ENCODE measurements at regions not wholly inside any gene's neighbourhood (a gene's known extent, or its start where the extent isn't known, plus 50 kb on each side); places are given as distances from the start of the nearest gene placed in this dataset.

DNA sequence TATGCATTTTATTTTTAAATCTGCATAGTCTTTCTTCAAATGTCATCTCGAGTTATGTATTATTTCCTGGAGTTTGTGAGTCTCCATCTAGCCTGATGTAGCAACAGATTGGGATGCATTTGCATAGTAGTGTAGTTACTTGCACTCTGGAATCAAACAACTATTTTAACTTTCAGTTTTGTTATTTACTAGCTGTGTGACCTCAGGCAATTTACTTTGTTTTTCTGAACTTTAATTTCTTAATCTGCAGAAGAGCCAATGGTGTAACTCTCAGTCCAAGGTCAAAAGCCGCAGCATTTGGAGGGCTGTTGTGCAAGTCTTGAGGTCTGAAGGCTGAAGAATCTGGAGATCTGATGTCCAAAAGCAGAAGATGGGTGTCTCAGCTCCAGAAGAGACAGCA lies 175.8 kb upstream of the SORCS1 start:
- TF ChIP-seq EGR1 (IDR thresholded peaks at IDR 0.05; ENCODE audit: low read depth in 2 of 2) (no peak), TAF1 (conservative IDR thresholded peaks at IDR 0.05) (no peak), JUND (IDR thresholded peaks at IDR 0.05) (peak in 1 of 2 donors; percentile 41), HNF4G (IDR thresholded peaks at IDR 0.05) (peak; percentile 24), SP1 (IDR thresholded peaks at IDR 0.05) (peak; percentile 54), RXRA (IDR thresholded peaks at IDR 0.05) (peak in 1 of 2 donors; percentile 33), RAD21 (IDR thresholded peaks at IDR 0.05) (no peak), YY1 (IDR thresholded peaks at IDR 0.05) (peak; percentile 22), HNF4A (conservative IDR thresholded peaks at IDR 0.05) (peak; percentile 74 to 78)
- Histone ChIP-seq H3K27me3 (ENCODE audit: control insufficient read depth in 4 of 4, insufficient read depth in 4 of 4, low read length in 3 of 4) (no peaks in the 10 kb centered on the region), H3K4me3 (ENCODE audit: low read depth in 1 of 3, low read length in 3 of 3) (no peak overlapping the region), H3K9me3 (ENCODE audit: control insufficient read depth in 4 of 4, low read length in 3 of 4) (no peaks in the 10 kb centered on the region), H3K9ac (ENCODE audit: low read depth in 1 of 2, low read length in 2 of 2) (no peak overlapping the region), H3K27ac (ENCODE audit: low read depth in 1 of 2, low read length in 2 of 2) (no peak overlapping the region), H3K4me1 (ENCODE audit: control insufficient read depth in 4 of 4, insufficient read depth in 4 of 4, low read length in 3 of 4) (peaks cover 0 to 3% (median under 1%) of the 10 kb centered on the region in 4 donors), H3K36me3 (ENCODE audit: control insufficient read depth in 4 of 4, insufficient read depth in 3 of 4, low read depth in 1 of 4, low read length in 3 of 4) (no peaks in the 10 kb centered on the region)
- DNase-seq (ENCODE audit: low spot score) = no peak
- WGBS = 25% methylated on average over 2 of the region's 2 CpGs

GRCh38 chr10:107336061-107336460 lies 171.6 kb upstream of the SORCS1 start:
- no peaks in the 10 kb centered on the region for H3K27me3 ChIP-seq (ENCODE audit: control insufficient read depth in 4 of 4, insufficient read depth in 4 of 4, low read length in 3 of 4)
- H3K9me3 ChIP-seq (ENCODE audit: control insufficient read depth in 4 of 4, low read length in 3 of 4) = no peaks in the 10 kb centered on the region
- no peaks in the 10 kb centered on the region for H3K36me3 ChIP-seq (ENCODE audit: control insufficient read depth in 4 of 4, insufficient read depth in 3 of 4, low read depth in 1 of 4, low read length in 3 of 4)
- TF ChIP-seq RXRA (IDR thresholded peaks at IDR 0.05) = no peak
- TF ChIP-seq, protein P1, sequence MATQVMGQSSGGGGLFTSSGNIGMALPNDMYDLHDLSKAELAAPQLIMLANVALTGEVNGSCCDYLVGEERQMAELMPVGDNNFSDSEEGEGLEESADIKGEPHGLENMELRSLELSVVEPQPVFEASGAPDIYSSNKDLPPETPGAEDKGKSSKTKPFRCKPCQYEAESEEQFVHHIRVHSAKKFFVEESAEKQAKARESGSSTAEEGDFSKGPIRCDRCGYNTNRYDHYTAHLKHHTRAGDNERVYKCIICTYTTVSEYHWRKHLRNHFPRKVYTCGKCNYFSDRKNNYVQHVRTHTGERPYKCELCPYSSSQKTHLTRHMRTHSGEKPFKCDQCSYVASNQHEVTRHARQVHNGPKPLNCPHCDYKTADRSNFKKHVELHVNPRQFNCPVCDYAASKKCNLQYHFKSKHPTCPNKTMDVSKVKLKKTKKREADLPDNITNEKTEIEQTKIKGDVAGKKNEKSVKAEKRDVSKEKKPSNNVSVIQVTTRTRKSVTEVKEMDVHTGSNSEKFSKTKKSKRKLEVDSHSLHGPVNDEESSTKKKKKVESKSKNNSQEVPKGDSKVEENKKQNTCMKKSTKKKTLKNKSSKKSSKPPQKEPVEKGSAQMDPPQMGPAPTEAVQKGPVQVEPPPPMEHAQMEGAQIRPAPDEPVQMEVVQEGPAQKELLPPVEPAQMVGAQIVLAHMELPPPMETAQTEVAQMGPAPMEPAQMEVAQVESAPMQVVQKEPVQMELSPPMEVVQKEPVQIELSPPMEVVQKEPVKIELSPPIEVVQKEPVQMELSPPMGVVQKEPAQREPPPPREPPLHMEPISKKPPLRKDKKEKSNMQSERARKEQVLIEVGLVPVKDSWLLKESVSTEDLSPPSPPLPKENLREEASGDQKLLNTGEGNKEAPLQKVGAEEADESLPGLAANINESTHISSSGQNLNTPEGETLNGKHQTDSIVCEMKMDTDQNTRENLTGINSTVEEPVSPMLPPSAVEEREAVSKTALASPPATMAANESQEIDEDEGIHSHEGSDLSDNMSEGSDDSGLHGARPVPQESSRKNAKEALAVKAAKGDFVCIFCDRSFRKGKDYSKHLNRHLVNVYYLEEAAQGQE (IDR thresholded peaks at IDR 0.05) = no peak
- no peak overlapping the region for H3K9ac ChIP-seq (ENCODE audit: low read depth in 1 of 2, low read length in 2 of 2)
- H3K27ac ChIP-seq (ENCODE audit: low read depth in 1 of 2, low read length in 2 of 2) = no peak overlapping the region
- no peak for DNase-seq (ENCODE audit: low spot score)
- no peak overlapping the region for H3K4me3 ChIP-seq (ENCODE audit: low read depth in 1 of 3, low read length in 3 of 3)
- 79% methylated on average over 5 of the region's 5 CpGs for WGBS
- H3K4me1 ChIP-seq (ENCODE audit: control insufficient read depth in 4 of 4, insufficient read depth in 4 of 4, low read length in 3 of 4) = peaks cover 0 to 3% (median under 1%) of the 10 kb centered on the region in 4 donors

GRCh38 chr10:107317592-107317991 lies 153.1 kb upstream of the SORCS1 start:
- H3K4me1 ChIP-seq (ENCODE audit: control insufficient read depth in 4 of 4, insufficient read depth in 4 of 4, low read length in 3 of 4) = no peaks in the 10 kb centered on the region
- no peaks in the 10 kb centered on the region for H3K36me3 ChIP-seq (ENCODE audit: control insufficient read depth in 4 of 4, insufficient read depth in 3 of 4, low read depth in 1 of 4, low read length in 3 of 4)
- no peak overlapping the region for H3K27ac ChIP-seq (ENCODE audit: low read depth in 1 of 2, low read length in 2 of 2)
- H3K9me3 ChIP-seq (ENCODE audit: control insufficient read depth in 4 of 4, low read length in 3 of 4) = no peaks in the 10 kb centered on the region
- no peak for DNase-seq (ENCODE audit: low spot score)
- H3K9ac ChIP-seq (ENCODE audit: low read depth in 1 of 2, low read length in 2 of 2) = no peak overlapping the region
- H3K4me3 ChIP-seq (ENCODE audit: low read depth in 1 of 3, low read length in 3 of 3) = no peak overlapping the region
- peaks cover 0 to 3% (median 0%) of the 10 kb centered on the region in 4 donors for H3K27me3 ChIP-seq (ENCODE audit: control insufficient read depth in 4 of 4, insufficient read depth in 4 of 4, low read length in 3 of 4)
- WGBS = 39% methylated on average over 1 of the region's 1 CpG
- no peak for TF ChIP-seq TAF1 (conservative IDR thresholded peaks at IDR 0.05)
- no peak for TF ChIP-seq EGR1 (IDR thresholded peaks at IDR 0.05; ENCODE audit: low read depth in 2 of 2)
- no peak for TF ChIP-seq HNF4G (IDR thresholded peaks at IDR 0.05)
- TF ChIP-seq NR2F2 (IDR thresholded peaks at IDR 0.05) = no peak
- TF ChIP-seq, protein P2, sequence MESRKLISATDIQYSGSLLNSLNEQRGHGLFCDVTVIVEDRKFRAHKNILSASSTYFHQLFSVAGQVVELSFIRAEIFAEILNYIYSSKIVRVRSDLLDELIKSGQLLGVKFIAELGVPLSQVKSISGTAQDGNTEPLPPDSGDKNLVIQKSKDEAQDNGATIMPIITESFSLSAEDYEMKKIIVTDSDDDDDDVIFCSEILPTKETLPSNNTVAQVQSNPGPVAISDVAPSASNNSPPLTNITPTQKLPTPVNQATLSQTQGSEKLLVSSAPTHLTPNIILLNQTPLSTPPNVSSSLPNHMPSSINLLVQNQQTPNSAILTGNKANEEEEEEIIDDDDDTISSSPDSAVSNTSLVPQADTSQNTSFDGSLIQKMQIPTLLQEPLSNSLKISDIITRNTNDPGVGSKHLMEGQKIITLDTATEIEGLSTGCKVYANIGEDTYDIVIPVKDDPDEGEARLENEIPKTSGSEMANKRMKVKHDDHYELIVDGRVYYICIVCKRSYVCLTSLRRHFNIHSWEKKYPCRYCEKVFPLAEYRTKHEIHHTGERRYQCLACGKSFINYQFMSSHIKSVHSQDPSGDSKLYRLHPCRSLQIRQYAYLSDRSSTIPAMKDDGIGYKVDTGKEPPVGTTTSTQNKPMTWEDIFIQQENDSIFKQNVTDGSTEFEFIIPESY (IDR thresholded peaks at IDR 0.05) = no peak

Measured in liver (tissue), 7 donors.